Cardiac septum (tissue), 1 donor: ENCODE measurements at regions not wholly inside any gene's neighbourhood (a gene's known extent, or its start where the extent isn't known, plus 50 kb on each side); places are given as distances from the start of the nearest gene placed in this dataset.
"Not testable (repeated sequence)": the region's sequence is repeated elsewhere in the genome, so short reads cannot be mapped to it uniquely, and the experiment has no call there.

Experiments used
- DNase-seq: peaks from one replicate; pipeline ENCODE4 v3.0.0-alpha.2; 2020; ENCODE audit warnings: low spot score
- intact Hi-C: fragments of 100-400 bp; cut with DNase I; formaldehyde crosslinking; loops from one replicate; pipeline ENCODE4 v1.14.0; 2022
- donor health status: DM: no; HTN: no; CAD: no.

GRCh38 chr3:56962922-56963321, 97.5 kb upstream of the SPATA12 start:
- intact Hi-C loops: no loop called here

GRCh38 chr3:56962206-56962605, 98.3 kb upstream of the SPATA12 start:
- intact Hi-C loops: no loop called here
- no peak for DNase-seq

More at GRCh38 chr3:56962922-56963321, 97.5 kb upstream of the SPATA12 start:
- DNase-seq: no peak

DNA sequence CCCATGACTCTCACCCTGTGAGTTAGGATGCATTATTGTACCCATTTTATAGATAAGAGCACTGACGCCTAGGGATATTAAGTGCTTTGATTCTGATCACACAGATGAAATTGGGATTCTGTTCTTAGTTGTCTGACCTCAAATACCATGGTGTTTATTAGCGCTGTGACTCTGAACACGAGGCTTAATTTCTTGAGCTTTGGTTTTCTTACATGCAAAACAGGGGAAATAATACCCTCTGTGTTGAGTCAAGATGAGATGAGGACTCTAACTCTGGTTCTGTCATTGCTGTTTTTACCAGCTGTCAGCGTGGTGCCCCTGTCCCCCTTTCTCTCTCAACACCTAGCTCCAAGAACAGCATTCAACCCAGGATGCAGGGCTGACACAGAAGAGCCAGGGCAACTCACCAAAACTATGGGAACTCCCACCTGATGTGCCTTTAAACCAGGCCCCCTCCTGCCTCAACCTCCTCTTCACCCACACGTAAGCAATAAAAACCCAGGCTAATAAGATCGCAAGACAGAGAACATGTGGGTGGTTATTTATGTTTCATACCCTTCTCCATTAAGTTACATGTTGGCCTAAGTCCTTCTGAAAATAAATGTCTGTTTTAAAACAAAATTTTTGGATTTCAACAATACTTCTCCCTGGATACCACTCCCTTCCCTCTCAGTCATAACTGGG, 100.1 kb upstream of the SPATA12 start:
- no peak for DNase-seq
- intact Hi-C loops: no loop called here

GRCh38 chr3:56958879-56959278, 101.6 kb upstream of the SPATA12 start:
- intact Hi-C loops: no loop called here
- DNase-seq: no peak

- intact Hi-C loops: no loop called here
Measured at GRCh38 chr3:56957522-56957921, 102.9 kb upstream of the SPATA12 start.

DNA sequence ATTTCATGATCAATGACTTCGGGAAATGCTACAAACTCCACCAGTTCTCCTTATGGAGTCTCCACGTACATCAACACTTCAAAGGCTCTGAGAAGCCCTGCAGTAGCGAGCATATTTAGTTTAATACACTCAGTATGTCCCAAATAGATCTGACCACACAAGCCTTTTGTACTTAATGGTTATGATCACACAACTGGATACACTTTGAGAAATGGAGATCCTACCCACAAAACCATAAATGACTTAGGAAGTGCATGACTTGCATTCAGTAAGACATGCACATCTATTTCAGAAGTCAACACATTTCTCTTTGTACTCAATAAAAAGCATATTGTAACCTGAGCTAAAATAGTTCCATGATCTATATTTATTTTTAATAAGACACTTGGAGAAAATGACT, 103.6 kb upstream of the SPATA12 start:
- intact Hi-C loops: no loop called here

More at GRCh38 chr3:56957522-56957921, 102.9 kb upstream of the SPATA12 start:
- DNase-seq: no peak

DNA sequence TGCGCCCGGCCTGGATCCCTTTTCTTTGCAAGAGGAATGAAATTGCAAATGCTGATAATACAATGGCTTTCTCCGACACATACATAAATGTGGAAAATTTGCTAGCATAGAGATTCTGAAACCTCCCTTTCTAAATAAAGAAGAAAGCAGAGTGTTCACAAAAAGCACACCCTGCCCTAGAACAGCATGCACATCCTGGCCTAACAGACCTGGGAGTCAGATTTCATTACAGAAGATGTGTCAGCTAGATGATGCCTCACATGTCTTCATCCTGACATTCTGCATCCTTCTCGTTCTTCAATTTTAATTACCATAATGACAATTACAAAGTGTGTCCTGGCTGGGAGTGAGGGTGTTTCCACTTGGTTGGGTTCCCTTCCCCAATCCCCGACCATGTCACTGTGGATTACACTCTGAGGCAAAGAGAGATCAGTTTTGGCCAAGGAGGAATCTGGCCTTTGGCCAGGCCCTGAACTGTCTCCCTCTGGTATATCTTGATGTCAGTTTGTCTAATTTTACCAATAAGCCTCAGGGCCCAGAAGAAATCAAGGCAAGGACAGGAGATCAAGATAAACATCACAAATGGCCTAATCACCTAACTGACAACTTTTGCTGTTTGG, 104.9 kb upstream of the SPATA12 start:
- intact Hi-C loops: no loop called here
- no peak for DNase-seq

More for the DNA sequence above, 103.6 kb upstream of the SPATA12 start:
- no peak for DNase-seq

GRCh38 chr3:56954125-56954524, 106.3 kb upstream of the SPATA12 start:
- no peak for DNase-seq
- intact Hi-C loops: no loop called here

DNA sequence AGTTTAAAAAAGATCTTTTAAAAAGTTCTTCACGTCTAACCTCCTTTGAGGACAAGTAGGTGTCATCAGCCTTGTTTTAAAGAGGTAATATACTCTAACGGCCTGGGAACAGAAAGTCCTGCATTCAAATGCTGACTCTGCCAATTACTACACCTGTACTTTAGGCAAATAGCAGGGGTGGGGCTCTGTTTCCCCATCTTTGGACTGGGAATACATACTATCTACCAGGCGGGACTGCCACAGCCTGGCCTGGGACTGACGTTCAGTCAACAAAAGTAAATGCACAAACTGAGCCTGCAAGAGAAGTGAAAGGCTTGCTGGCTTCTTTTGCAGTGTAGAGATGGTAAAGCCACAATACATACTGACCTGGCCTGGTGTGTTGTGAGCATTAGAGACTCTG, 107.6 kb upstream of the SPATA12 start:
- intact Hi-C loops: no loop called here
- no peak for DNase-seq

- DNase-seq: no peak
- intact Hi-C loops: no loop called here
Measured at GRCh38 chr3:56952061-56952460, 108.4 kb upstream of the SPATA12 start.

DNA sequence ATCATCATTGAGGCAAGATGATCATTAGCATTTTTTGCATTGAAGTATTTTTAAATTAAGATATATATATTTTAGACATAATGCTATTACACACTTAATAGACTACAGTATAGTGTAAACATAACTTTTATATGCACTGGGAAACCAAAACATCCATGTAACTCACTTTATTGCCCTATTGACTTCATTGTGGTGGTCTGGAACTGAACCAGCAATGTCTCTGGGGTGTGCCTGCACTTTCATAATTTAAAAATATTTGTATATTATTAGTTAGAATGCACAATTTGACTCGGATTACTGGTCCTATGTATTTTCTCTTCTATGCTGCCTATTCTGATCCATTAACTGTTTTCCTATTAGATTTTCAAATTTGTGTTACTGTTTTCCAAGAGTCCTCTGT, 109.1 kb upstream of the SPATA12 start:
- DNase-seq: no peak
- intact Hi-C loops: no loop called here

DNA sequence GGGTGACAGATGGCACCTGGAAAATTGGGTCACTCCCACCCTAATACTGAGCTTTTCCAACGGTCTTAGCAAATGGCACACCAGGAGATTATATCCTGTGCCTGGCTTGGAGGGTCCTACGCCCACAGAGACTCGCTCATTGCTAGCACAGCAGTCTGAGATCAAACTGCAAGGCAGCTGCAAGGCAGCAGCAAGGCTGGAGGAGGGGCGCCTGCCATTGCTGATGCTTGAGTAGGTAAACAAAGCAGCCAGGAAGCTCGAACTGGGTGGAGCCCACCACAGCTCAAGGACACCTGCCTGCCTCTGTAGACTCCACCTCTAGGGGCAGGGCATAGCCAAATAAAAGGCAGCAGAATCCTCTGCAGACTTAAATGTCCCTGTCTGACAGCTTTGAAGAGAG, 115.1 kb upstream of the SPATA12 start:
- DNase-seq, intact Hi-C loops: not testable (repeated sequence)

- intact Hi-C loops: no loop called here
- no peak for DNase-seq
Measured at GRCh38 chr3:56942523-56942922, 117.9 kb upstream of the SPATA12 start.

DNA sequence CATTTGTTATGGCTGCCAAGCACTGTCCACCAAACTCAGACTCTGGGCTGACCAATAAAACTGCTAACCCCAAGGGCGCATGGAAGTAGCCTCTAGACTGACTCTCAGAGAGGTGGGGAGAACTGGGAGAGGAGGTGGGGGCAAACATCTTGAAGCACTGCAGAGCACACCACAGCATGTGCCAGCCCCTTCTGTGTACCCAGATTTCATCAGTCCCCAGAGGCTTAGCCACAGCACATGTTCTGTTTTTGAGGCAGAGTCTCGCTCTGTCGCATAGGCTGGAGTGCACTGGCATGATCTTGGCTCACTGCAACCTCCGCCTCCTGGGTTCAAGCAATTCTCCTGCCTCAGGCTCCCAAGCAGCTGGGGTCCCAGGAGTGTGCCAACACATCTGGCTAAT, 119.5 kb upstream of the SPATA12 start:
- intact Hi-C loops: no loop called here
- DNase-seq: no peak

DNA sequence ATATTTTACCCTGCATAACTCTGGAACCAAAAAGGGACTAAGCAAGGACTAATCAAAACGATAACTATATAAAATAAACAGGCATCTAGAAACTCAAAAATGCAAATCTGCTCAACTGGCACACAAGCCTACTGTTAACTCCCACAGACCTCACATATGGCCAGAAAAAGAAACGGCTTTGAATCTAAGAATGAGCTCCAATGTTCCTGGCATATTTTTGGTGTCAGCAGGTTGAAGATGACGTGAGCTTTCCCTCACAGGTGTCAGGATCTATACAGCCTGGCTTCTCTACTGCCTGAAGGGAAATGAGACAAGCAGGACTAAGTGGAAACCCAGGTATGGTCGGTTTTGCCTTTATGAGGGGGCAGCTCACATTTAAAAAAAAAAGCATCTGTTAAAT, 120.1 kb upstream of the SPATA12 start:
- DNase-seq: no peak
- intact Hi-C loops: no loop called here

DNA sequence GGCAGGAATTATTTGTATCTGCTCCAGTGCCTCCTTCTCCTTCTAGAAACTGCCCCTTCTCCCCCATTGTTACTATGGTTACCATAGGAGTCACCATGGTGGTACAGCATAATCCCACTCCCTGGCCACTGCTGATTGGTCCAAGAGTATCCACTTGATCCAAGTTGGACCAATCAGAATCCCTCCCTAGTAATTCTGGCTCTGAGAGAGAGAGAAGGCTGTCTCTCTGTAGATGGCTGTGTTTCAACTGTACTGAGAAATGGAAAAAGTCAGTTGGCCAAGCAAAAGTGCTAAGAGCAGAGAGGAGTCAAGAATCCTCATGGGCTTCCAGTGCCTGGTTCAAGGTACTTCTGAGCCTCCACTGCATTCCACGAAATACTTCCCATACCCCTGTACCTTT, 120.6 kb upstream of the SPATA12 start:
- DNase-seq: no peak
- intact Hi-C loops: no loop called here

- intact Hi-C loops: no loop called here
- DNase-seq: no peak
Measured at GRCh38 chr3:56938530-56938929, 121.9 kb upstream of the SPATA12 start.

- DNase-seq: no peak
- intact Hi-C loops: no loop called here
Measured at GRCh38 chr3:56937580-56937979, 122.9 kb upstream of the SPATA12 start.

DNA sequence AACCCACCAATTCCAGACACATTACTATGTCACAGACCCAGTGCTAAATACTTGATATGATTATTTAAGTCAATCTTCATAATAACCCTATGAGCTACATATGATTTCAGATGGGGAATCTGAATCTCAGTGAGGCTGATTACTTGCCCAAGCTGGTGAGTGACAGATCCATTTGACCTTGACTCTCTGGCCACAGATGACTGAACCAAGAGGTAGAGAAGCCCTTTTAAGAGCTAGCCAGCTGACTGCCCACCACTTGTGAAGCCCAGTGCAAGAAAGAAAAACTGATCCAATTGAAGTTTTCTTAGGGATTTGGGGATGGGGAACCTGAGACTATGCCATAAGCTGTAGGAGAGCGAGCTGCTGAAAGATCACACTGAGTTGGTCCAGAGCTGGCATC, 124.7 kb upstream of the SPATA12 start:
- intact Hi-C loops: no loop called here
- no peak for DNase-seq

DNA sequence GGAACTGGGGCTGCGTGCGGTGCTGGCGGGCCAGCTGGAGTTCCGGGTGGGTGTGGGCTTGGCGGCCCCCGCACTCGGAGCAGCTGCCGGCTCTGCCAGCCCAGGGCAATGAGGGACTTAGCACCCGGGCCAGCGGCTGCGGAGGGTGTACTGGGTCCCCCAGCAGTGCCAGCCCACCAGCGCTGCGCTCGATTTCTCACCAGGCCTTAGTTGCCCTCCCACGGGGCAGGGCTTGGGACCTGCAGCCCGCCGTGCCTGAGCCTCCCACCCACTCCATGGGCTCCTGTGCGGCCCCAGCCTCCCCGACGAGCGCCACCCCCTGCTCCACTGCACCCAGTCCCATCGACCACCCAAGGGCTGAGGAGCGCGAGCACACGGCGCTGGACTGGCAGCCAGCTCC, 126.0 kb upstream of the SPATA12 start:
- intact Hi-C loops: not testable (repeated sequence)

GRCh38 chr3:56933803-56934202, 126.7 kb upstream of the SPATA12 start:
- DNase-seq: no peak
- intact Hi-C loops: no loop called here

More for the DNA sequence above, 126.0 kb upstream of the SPATA12 start:
- DNase-seq: not testable (repeated sequence)

- intact Hi-C loops: no loop called here
- no peak for DNase-seq
Measured at GRCh38 chr3:56932866-56933265, 127.6 kb upstream of the SPATA12 start.
